ENCODE measurements at regions not wholly inside any gene's neighbourhood (a gene's known extent, or its start where the extent isn't known, plus 50 kb on each side); places are given as distances from the start of the nearest gene placed in this dataset.

- TF ChIP-seq EP300 (IDR thresholded peaks at IDR 0.05): no peak
- TF ChIP-seq CTCF (IDR thresholded peaks at IDR 0.05): no peak
- no peak for TF ChIP-seq POLR2A (IDR thresholded peaks at IDR 0.05)
Observed at GRCh38 chr2:49643149-49643548, 488.8 kb upstream of the FSHR start.
